ENCODE measurements at regions not wholly inside any gene's neighbourhood (a gene's known extent, or its start where the extent isn't known, plus 50 kb on each side); places are given as distances from the start of the nearest gene placed in this dataset.

DNA sequence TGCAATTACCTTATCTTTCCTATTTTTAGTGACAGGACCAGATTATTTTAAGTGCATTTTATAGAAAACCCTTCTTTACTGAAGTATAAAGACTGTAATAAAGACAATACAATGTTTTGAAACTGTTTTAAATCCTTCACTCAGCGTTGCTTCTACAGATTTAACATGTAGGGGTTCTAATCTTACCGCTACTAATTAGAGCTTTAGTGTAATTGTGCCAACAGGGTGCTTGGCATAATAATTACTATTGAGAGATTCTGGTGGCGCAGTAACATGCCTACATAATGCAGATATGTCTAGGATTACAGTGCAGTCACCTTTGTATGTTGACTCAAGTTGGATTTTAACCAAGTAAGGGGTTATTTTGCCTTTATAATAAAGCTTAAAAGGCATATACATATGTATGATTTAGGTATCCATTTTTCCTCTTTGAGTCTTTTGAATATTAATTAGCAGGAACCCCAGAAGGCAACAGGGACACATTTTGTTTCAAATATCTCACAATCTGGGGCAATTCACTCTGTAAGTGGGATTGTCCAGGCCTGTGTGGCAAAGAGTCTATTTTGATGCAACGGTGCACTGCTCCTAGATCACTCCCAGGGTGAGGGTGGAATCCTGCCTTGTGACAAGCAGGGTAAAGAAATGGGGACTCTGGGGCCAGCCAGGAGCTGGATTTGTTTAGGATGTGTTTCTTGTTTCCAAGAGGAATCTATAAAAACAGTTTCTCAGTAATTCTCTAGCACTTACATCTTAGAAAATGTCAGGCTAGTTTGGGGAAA lies 604.7 kb upstream of the SALL1 start:
- no peak for TF ChIP-seq CREB1 (IDR thresholded peaks at IDR 0.05)
- TF ChIP-seq CREB1 (CRISPR knock-in tag; IDR thresholded peaks at IDR 0.05): no peak
- TF ChIP-seq KAT7 (CRISPR knock-in tag; IDR thresholded peaks at IDR 0.05; ENCODE audit: borderline replicate concordance): no peak
- TF ChIP-seq MXI1 (IDR thresholded peaks at IDR 0.05; ENCODE audit: borderline replicate concordance, low read depth, low read length): no peak
- no peak for TF ChIP-seq POLR2A (IDR thresholded peaks at IDR 0.05; ENCODE audit: insufficient read depth in 1 of 2, low read depth in 2 of 2, low read length in 2 of 2)
- TF ChIP-seq NFE2L1 (CRISPR knock-in tag; IDR thresholded peaks at IDR 0.05; ENCODE audit: borderline replicate concordance): no peak
- TF ChIP-seq FUBP1 (CRISPR knock-in tag; IDR thresholded peaks at IDR 0.05; ENCODE audit: borderline replicate concordance): no peak
